ENCODE measurements at regions not wholly inside any gene's neighbourhood (a gene's known extent, or its start where the extent isn't known, plus 50 kb on each side); places are given as distances from the start of the nearest gene placed in this dataset.

DNA sequence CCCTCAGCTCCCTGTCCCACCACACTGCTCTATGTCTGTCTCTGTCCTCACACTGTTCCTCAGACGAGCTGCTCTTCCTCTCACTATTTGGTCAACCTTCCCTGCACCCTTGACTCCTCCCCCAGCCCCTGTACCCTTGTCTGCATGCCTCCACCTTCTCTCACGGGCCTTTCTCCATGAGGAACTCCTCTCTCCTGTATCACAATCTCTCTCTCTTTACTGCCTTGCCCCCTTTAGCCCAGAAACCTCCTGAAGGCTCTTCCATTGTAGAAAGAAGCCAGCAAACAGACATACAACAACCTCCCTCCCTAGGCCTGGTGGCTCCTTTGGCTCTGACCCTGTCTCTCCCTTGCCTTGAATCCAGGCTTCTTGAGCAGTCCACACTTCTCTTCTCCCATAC is 251.6 kb upstream of the CSF3R start:
- H4K20me1 ChIP-seq (ENCODE audit: insufficient read depth, low read length): no peaks in the 10 kb centered on the region
- no peaks in the 10 kb centered on the region for H3K9me1 ChIP-seq (ENCODE audit: insufficient read depth, low read length)
- H3K56ac ChIP-seq (ENCODE audit: extremely low read depth, insufficient read depth, low read length): no peak overlapping the region
- H3K4me3 ChIP-seq (ENCODE audit: insufficient read depth, low read depth, low read length): no peak overlapping the region
- H3K14ac ChIP-seq (replicated peaks; ENCODE audit: low read depth, low read length): no peak overlapping the region
- no peak for TF ChIP-seq MAZ (IDR thresholded peaks at IDR 0.05; ENCODE audit: borderline replicate concordance, low read depth, low read length)
- TF ChIP-seq BHLHE40 (IDR thresholded peaks at IDR 0.05; ENCODE audit: low read depth, low read length): no peak
- no peak for TF ChIP-seq MXI1 (IDR thresholded peaks at IDR 0.05; ENCODE audit: borderline replicate concordance, low read depth, low read length)
- TF ChIP-seq, protein P1, sequence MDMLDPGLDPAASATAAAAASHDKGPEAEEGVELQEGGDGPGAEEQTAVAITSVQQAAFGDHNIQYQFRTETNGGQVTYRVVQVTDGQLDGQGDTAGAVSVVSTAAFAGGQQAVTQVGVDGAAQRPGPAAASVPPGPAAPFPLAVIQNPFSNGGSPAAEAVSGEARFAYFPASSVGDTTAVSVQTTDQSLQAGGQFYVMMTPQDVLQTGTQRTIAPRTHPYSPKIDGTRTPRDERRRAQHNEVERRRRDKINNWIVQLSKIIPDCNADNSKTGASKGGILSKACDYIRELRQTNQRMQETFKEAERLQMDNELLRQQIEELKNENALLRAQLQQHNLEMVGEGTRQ (IDR thresholded peaks at IDR 0.05; ENCODE audit: low read depth, low read length): no peak
- TF ChIP-seq, protein P2, sequence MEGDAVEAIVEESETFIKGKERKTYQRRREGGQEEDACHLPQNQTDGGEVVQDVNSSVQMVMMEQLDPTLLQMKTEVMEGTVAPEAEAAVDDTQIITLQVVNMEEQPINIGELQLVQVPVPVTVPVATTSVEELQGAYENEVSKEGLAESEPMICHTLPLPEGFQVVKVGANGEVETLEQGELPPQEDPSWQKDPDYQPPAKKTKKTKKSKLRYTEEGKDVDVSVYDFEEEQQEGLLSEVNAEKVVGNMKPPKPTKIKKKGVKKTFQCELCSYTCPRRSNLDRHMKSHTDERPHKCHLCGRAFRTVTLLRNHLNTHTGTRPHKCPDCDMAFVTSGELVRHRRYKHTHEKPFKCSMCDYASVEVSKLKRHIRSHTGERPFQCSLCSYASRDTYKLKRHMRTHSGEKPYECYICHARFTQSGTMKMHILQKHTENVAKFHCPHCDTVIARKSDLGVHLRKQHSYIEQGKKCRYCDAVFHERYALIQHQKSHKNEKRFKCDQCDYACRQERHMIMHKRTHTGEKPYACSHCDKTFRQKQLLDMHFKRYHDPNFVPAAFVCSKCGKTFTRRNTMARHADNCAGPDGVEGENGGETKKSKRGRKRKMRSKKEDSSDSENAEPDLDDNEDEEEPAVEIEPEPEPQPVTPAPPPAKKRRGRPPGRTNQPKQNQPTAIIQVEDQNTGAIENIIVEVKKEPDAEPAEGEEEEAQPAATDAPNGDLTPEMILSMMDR (conservative IDR thresholded peaks at IDR 0.05; ENCODE audit: low read depth, low read length): no peak
- no peak for TF ChIP-seq FOS (IDR thresholded peaks at IDR 0.05; ENCODE audit: low read depth, low read length)
- H2BK15ac ChIP-seq (ENCODE audit: low read depth, low read length): no peak overlapping the region
- H4K5ac ChIP-seq (ENCODE audit: low read depth, low read length): no peak overlapping the region
- peaks cover 6% of the 10 kb centered on the region; the same call in 1 of the 2 replicates for H3K27me3 ChIP-seq (ENCODE audit: control insufficient read depth, insufficient read depth, low read length)
- ATAC-seq (ENCODE audit: low read depth) (no peak), DNase-seq (no peak)
- no peak overlapping the region for H2AK5ac ChIP-seq (ENCODE audit: low read depth, low read length)
- in situ Hi-C loops (cut with MboI; ENCODE audit: low sequenced_read_pairs): no loop called here
- no peak overlapping the region for H2AK9ac ChIP-seq (replicated peaks; ENCODE audit: low read depth, low read length, poor library complexity)
- no peaks in the 10 kb centered on the region for H3K79me1 ChIP-seq (ENCODE audit: low read depth in 1 of 2, low read length in 2 of 2)
- no peak overlapping the region for H3K18ac ChIP-seq (ENCODE audit: low read depth, low read length)
- H3K23ac ChIP-seq (ENCODE audit: low read depth, low read length): no peak overlapping the region
- dilution Hi-C loops (cut with HindIII; ENCODE audit: low sequenced_read_pairs, unreplicated experiment): no loop called here
- no peak overlapping the region for H4K91ac ChIP-seq (ENCODE audit: insufficient read depth, low read depth, low read length)
- H3K4ac ChIP-seq (ENCODE audit: low read depth, low read length): no peak overlapping the region
- ChIA-PET CTCF (no interaction called here), POLR2A (ENCODE audit: unreplicated experiment) (no interaction called here)
- no peak overlapping the region for H3K27ac ChIP-seq (ENCODE audit: insufficient read depth, low read length)
- no peaks in the 10 kb centered on the region for H3K9me3 ChIP-seq (ENCODE audit: control insufficient read depth, insufficient read depth, low read length)
- intact Hi-C loops (cut with micrococcal nuclease): no loop called here
- BruUV-seq (replicated peaks): no TSS peak
- no peak overlapping the region for H3K9ac ChIP-seq (ENCODE audit: low read depth, low read length)
- H3K36me3 ChIP-seq (ENCODE audit: control insufficient read depth, insufficient read depth, low read length): no peaks in the 10 kb centered on the region
- H4K8ac ChIP-seq (ENCODE audit: low read depth in 2 of 2, low read length in 2 of 2): no peak overlapping the region
- H2AFZ ChIP-seq (replicated peaks; ENCODE audit: low read length, poor library complexity): no peak overlapping the region
- H3K4me1 ChIP-seq (ENCODE audit: control insufficient read depth, insufficient read depth, low read length): no peaks in the 10 kb centered on the region
- H3K4me2 ChIP-seq (ENCODE audit: low read depth, low read length): no peak overlapping the region
- no peak overlapping the region for H2BK5ac ChIP-seq (ENCODE audit: low read depth, low read length, poor library complexity, severe bottlenecking)
- H2BK120ac ChIP-seq (ENCODE audit: low read depth, low read length): no peak overlapping the region
- no peak overlapping the region for H2BK20ac ChIP-seq (ENCODE audit: low read depth, low read length)
- 0% methylated on average over 2 of the region's 2 CpGs; no CpG with 5 or more reads in 1 of the 2 experiments for WGBS, 2 experiments (ENCODE audit: extremely low coverage in 2 of 2, insufficient read length in 1 of 2)

Measured in IMR-90 (cell line).